Lower leg skin (tissue), 3 donors: ENCODE measurements at regions not wholly inside any gene's neighbourhood (a gene's known extent, or its start where the extent isn't known, plus 50 kb on each side); places are given as distances from the start of the nearest gene placed in this dataset.

Experiments used
- POLR2A ChIP-seq, 2 donors: fragments of 450-650 bp; IDR thresholded peaks; one replicate each; pipeline ENCODE4 v1.6.1; 2016 to 2017; ENCODE audit warnings: antibody characterized with exemption in 2 of 2, mild to moderate bottlenecking in 1 of 2, moderate library complexity in 1 of 2
- TF ChIP-seq, protein P1 (sequence below), 3 donors: fragments of 450-650 bp; IDR thresholded peaks; one replicate each; pipeline ENCODE4 v1.5.1; 2016; ENCODE audit warnings: antibody characterized with exemption in 3 of 3, mild to moderate bottlenecking in 3 of 3, moderate library complexity in 2 of 3

DNA sequence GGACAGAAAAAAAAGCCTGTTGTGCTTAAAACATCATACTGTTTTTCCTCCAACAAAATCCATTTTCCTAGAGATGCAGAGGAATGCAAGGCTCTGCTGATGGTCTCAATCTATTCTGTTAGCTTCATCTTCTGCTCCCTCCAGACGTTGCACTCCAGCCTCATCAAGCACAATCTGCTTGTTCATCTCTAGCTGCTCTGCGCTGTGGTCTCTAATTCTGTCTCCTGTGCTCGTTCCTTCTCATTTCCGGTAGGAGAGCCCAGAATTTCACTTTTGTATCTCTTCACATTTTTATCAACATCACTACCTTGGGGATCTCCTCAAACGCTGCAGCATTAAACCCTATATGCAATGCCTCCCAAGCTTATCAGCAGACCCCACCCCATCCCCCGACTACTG is 708.9 kb downstream of the RNF144A start:
- TF ChIP-seq, protein P1, sequence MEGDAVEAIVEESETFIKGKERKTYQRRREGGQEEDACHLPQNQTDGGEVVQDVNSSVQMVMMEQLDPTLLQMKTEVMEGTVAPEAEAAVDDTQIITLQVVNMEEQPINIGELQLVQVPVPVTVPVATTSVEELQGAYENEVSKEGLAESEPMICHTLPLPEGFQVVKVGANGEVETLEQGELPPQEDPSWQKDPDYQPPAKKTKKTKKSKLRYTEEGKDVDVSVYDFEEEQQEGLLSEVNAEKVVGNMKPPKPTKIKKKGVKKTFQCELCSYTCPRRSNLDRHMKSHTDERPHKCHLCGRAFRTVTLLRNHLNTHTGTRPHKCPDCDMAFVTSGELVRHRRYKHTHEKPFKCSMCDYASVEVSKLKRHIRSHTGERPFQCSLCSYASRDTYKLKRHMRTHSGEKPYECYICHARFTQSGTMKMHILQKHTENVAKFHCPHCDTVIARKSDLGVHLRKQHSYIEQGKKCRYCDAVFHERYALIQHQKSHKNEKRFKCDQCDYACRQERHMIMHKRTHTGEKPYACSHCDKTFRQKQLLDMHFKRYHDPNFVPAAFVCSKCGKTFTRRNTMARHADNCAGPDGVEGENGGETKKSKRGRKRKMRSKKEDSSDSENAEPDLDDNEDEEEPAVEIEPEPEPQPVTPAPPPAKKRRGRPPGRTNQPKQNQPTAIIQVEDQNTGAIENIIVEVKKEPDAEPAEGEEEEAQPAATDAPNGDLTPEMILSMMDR (IDR thresholded peaks at IDR 0.05): no peak
- no peak for TF ChIP-seq POLR2A (IDR thresholded peaks at IDR 0.05)
